ENCODE measurements at regions not wholly inside any gene's neighbourhood (a gene's known extent, or its start where the extent isn't known, plus 50 kb on each side); places are given as distances from the start of the nearest gene placed in this dataset.

DNA sequence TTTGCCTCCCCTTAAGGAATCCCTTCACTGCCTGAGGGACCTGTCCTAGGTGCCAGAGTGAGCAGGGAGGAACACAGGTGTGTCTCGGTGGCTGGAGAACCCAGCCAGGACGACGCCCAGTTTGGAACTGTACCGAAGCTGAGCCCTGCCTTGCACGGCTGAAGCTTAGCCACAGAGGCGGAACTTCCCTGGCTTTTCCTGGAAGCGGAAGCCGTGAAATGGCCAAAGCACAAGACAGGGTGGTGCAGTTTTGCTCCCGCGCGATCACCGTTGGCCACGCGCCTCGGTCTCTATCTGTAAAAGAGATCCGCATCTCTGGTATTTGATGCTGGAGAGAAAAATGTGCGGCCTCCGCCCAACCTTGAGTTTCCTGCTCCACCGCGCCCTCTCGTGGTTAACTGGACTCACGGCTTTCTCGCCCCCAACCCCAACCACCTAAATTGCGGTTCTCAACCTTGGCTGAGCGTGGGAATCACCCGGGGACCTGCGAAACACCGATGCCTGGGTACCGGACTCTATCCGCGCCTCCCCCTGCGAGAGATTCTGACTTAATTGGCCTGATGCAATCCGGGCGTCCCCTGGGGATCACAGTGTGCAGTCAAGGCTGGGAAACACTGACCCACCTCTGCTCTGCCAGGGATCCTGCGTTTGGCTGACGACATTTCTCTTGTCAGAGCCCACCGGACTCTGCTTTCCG is 70.7 kb upstream of the ABHD2 start:
- no peak overlapping the region; a peak in 1 of 6 replicates for H3K4me3 ChIP-seq (replicated peaks in 1 of 3; ENCODE audit: insufficient read depth in 1 of 3, low read depth in 2 of 3, low read length in 3 of 3)
- 2% methylated on average over 19 of the region's 38 CpGs for WGBS (ENCODE audit: low lambda C conversion rate)
- no peak overlapping the region for H2AFZ ChIP-seq (ENCODE audit: low read length)
- ChIA-PET CTCF (ENCODE audit: low intra/inter-chr PET ratio, low total read pairs) (interaction anchor here (1.7 to 3.4 kb wide), 3 partner anchors 113 to 139 kb away, joined by 7 to 25 read pairs (median 8); no protein-coding TSS in a partner anchor), POLR2A (no interaction called here)
- BruUV-seq (replicated peaks): no TSS peak
- no peak overlapping the region for H3K27ac ChIP-seq (ENCODE audit: extremely low read length, insufficient read depth, low read length)
- no peaks in the 10 kb centered on the region for H4K20me1 ChIP-seq (ENCODE audit: insufficient read depth, low read length)
- intact Hi-C loops (cut with micrococcal nuclease; ENCODE audit: unreplicated experiment) (loop anchor here (1.0 kb wide), 2 partner anchors 113 to 123 kb away; no protein-coding TSS in a partner anchor), in situ Hi-C loops (cut with HindIII; ENCODE audit: extremely low pct_ligation_motif_present, low pct_unique_long_range_greater_than_20kb) (no loop called here)
- peaks cover 2 to 14% of the 10 kb centered on the region in 2 experiments; a peak in 4 of 5 replicates for H3K27me3 ChIP-seq (ENCODE audit: control insufficient read depth in 1 of 2, insufficient read depth in 2 of 2, low read length in 2 of 2)
- no peaks in the 10 kb centered on the region for H3K79me2 ChIP-seq (ENCODE audit: insufficient read depth, low read length)
- H3K9ac ChIP-seq (ENCODE audit: insufficient read depth, low read depth, low read length): no peak overlapping the region
- DNase-seq (ENCODE audit: low spot score) (peak; percentile 54), ATAC-seq (peak; percentile 94), FAIRE-seq (peak; percentile 36)
- H3K9me3 ChIP-seq (ENCODE audit: low read length): no peaks in the 10 kb centered on the region
- no peaks in the 10 kb centered on the region for H3K36me3 ChIP-seq (replicated peaks in 1 of 2; ENCODE audit: control insufficient read depth in 1 of 2, insufficient read depth in 2 of 2, low read length in 2 of 2)
- H3K4me1 ChIP-seq (ENCODE audit: insufficient read depth, low read length): no peaks in the 10 kb centered on the region
- peak overlapping the region; percentile 34 for H3K4me2 ChIP-seq (ENCODE audit: low read depth, low read length)
- TF ChIP-seq KLF12 (CRISPR knock-in tag; IDR thresholded peaks at IDR 0.05; ENCODE audit: borderline replicate concordance): 0 out of 2 replicates have a peak, but pooled peaks have one; percentile 37
- TF ChIP-seq, protein P1, sequence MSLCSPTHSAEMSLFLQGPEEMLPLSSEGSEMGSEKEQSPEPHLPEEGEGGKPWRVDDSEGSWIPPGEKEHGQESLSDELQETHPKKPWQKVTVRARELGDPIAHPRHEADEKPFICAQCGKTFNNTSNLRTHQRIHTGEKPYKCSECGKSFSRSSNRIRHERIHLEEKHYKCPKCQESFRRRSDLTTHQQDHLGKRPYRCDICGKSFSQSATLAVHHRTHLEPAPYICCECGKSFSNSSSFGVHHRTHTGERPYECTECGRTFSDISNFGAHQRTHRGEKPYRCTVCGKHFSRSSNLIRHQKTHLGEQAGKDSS (CRISPR knock-in tag; IDR thresholded peaks at IDR 0.05; ENCODE audit: borderline replicate concordance, low read depth): no peak
- TF ChIP-seq, protein P2, sequence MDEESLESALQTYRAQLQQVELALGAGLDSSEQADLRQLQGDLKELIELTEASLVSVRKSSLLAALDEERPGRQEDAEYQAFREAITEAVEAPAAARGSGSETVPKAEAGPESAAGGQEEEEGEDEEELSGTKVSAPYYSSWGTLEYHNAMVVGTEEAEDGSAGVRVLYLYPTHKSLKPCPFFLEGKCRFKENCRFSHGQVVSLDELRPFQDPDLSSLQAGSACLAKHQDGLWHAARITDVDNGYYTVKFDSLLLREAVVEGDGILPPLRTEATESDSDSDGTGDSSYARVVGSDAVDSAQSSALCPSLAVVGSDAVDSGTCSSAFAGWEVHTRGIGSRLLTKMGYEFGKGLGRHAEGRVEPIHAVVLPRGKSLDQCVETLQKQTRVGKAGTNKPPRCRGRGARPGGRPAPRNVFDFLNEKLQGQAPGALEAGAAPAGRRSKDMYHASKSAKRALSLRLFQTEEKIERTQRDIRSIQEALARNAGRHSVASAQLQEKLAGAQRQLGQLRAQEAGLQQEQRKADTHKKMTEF (CRISPR knock-in tag; IDR thresholded peaks at IDR 0.05): 0 out of 2 replicates have a peak, but pooled peaks have one; percentile 31
- TF ChIP-seq ASH2L (IDR thresholded peaks at IDR 0.05; ENCODE audit: insufficient read length, low read depth, low read length): no peak
- peak; percentile 64; the same call in 1 of the 2 replicates for TF ChIP-seq RAD21 (CRISPR knock-in tag; IDR thresholded peaks at IDR 0.05)
- no peak for TF ChIP-seq POLR2G (IDR thresholded peaks at IDR 0.05; ENCODE audit: low read depth, low read length)
- TF ChIP-seq, protein P3, sequence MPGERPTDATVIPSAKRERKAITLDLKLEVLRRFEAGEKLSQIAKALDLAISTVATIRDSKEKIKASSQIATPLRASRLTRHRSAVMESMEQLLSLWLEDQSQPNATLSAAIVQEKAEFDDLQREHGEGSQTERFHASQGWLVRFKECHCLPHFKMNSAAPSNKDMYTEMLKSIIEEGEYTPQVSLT (CRISPR knock-in tag; IDR thresholded peaks at IDR 0.05; ENCODE audit: borderline replicate concordance, low read depth): no peak
- TF ChIP-seq ZSCAN29 (CRISPR knock-in tag; conservative IDR thresholded peaks at IDR 0.05): no peak
- TF ChIP-seq, protein P4, sequence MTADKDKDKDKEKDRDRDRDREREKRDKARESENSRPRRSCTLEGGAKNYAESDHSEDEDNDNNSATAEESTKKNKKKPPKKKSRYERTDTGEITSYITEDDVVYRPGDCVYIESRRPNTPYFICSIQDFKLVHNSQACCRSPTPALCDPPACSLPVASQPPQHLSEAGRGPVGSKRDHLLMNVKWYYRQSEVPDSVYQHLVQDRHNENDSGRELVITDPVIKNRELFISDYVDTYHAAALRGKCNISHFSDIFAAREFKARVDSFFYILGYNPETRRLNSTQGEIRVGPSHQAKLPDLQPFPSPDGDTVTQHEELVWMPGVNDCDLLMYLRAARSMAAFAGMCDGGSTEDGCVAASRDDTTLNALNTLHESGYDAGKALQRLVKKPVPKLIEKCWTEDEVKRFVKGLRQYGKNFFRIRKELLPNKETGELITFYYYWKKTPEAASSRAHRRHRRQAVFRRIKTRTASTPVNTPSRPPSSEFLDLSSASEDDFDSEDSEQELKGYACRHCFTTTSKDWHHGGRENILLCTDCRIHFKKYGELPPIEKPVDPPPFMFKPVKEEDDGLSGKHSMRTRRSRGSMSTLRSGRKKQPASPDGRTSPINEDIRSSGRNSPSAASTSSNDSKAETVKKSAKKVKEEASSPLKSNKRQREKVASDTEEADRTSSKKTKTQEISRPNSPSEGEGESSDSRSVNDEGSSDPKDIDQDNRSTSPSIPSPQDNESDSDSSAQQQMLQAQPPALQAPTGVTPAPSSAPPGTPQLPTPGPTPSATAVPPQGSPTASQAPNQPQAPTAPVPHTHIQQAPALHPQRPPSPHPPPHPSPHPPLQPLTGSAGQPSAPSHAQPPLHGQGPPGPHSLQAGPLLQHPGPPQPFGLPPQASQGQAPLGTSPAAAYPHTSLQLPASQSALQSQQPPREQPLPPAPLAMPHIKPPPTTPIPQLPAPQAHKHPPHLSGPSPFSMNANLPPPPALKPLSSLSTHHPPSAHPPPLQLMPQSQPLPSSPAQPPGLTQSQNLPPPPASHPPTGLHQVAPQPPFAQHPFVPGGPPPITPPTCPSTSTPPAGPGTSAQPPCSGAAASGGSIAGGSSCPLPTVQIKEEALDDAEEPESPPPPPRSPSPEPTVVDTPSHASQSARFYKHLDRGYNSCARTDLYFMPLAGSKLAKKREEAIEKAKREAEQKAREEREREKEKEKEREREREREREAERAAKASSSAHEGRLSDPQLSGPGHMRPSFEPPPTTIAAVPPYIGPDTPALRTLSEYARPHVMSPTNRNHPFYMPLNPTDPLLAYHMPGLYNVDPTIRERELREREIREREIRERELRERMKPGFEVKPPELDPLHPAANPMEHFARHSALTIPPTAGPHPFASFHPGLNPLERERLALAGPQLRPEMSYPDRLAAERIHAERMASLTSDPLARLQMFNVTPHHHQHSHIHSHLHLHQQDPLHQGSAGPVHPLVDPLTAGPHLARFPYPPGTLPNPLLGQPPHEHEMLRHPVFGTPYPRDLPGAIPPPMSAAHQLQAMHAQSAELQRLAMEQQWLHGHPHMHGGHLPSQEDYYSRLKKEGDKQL (CRISPR knock-in tag; IDR thresholded peaks at IDR 0.05; ENCODE audit: low read depth): no peak
- TF ChIP-seq, protein P5, sequence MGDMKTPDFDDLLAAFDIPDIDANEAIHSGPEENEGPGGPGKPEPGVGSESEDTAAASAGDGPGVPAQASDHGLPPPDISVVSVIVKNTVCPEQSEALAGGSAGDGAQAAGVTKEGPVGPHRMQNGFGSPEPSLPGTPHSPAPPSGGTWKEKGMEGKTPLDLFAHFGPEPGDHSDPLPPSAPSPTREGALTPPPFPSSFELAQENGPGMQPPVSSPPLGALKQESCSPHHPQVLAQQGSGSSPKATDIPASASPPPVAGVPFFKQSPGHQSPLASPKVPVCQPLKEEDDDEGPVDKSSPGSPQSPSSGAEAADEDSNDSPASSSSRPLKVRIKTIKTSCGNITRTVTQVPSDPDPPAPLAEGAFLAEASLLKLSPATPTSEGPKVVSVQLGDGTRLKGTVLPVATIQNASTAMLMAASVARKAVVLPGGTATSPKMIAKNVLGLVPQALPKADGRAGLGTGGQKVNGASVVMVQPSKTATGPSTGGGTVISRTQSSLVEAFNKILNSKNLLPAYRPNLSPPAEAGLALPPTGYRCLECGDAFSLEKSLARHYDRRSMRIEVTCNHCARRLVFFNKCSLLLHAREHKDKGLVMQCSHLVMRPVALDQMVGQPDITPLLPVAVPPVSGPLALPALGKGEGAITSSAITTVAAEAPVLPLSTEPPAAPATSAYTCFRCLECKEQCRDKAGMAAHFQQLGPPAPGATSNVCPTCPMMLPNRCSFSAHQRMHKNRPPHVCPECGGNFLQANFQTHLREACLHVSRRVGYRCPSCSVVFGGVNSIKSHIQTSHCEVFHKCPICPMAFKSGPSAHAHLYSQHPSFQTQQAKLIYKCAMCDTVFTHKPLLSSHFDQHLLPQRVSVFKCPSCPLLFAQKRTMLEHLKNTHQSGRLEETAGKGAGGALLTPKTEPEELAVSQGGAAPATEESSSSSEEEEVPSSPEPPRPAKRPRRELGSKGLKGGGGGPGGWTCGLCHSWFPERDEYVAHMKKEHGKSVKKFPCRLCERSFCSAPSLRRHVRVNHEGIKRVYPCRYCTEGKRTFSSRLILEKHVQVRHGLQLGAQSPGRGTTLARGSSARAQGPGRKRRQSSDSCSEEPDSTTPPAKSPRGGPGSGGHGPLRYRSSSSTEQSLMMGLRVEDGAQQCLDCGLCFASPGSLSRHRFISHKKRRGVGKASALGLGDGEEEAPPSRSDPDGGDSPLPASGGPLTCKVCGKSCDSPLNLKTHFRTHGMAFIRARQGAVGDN (CRISPR knock-in tag; IDR thresholded peaks at IDR 0.05): peak; percentile 22; the same call in 1 of the 2 replicates
